Effector memory CD4-positive, alpha-beta T cell (primary cell): ENCODE measurements at regions not wholly inside any gene's neighbourhood (a gene's known extent, or its start where the extent isn't known, plus 50 kb on each side); places are given as distances from the start of the nearest gene placed in this dataset.
"Not testable (repeated sequence)": the region's sequence is repeated elsewhere in the genome, so short reads cannot be mapped to it uniquely, and the experiment has no call there.

ENCODE experiments used
- DNase-seq, 3 donors: peaks; one replicate each; pipeline ENCODE4 v3.0.0-alpha.2; 2020
- H3K27ac ChIP-seq: 2 replicates; pipeline ENCODE4 v1.7.0; 2013; ENCODE audit warnings: mild to moderate bottlenecking, low read length, moderate library complexity; ENCODE audit not compliant: insufficient read depth, poor library complexity, severe bottlenecking
- H3K27me3 ChIP-seq: replicated peaks from 2 replicates; pipeline ENCODE4 v1.7.0; 2013; ENCODE audit warnings: mild to moderate bottlenecking, low read length; ENCODE audit not compliant: insufficient read depth, control insufficient read depth, poor library complexity, severe bottlenecking
- H3K36me3 ChIP-seq: 2 replicates; pipeline ENCODE4 v1.7.0; 2013; ENCODE audit warnings: mild to moderate bottlenecking, low read length, moderate library complexity; ENCODE audit not compliant: control insufficient read depth, insufficient read depth
- H3K4me1 ChIP-seq: 2 replicates; pipeline ENCODE4 v1.7.0; 2013; ENCODE audit warnings: low read length, mild to moderate bottlenecking; ENCODE audit not compliant: control insufficient read depth, insufficient read depth, poor library complexity, severe bottlenecking
- H3K4me3 ChIP-seq: 2 replicates; pipeline ENCODE4 v1.7.0; 2013; ENCODE audit warnings: low read length, low read depth, mild to moderate bottlenecking; ENCODE audit not compliant: insufficient read depth, poor library complexity, severe bottlenecking
- H3K9me3 ChIP-seq: 2 replicates; pipeline ENCODE4 v1.7.0; 2013; ENCODE audit warnings: mild to moderate bottlenecking, low read length, moderate library complexity; ENCODE audit not compliant: control insufficient read depth

- no peaks in the 10 kb centered on the region for H3K36me3 ChIP-seq
- no peak overlapping the region for H3K4me3 ChIP-seq
- no peaks in the 10 kb centered on the region for H3K9me3 ChIP-seq
- no peak overlapping the region for H3K27ac ChIP-seq
- no peaks in the 10 kb centered on the region for H3K27me3 ChIP-seq
- no peaks in the 10 kb centered on the region for H3K4me1 ChIP-seq
- no peak for DNase-seq
These were observed 199.9 kb downstream of the IGLL1 start for GRCh38 chr22:23380230-23380573.

- H3K4me1 ChIP-seq, H3K36me3 ChIP-seq, H3K9me3 ChIP-seq, H3K4me3 ChIP-seq, H3K27me3 ChIP-seq, H3K27ac ChIP-seq, DNase-seq: not testable (repeated sequence)
These were observed 199.4 kb downstream of the BCR start for GRCh38 chr22:23379540-23380229.

- no peaks in the 10 kb centered on the region for H3K36me3 ChIP-seq
These were observed 197.5 kb downstream of the BCR start for GRCh38 chr22:23377767-23378166.

GRCh38 chr22:23376256-23376655, 195.9 kb downstream of the BCR start:
- H3K36me3 ChIP-seq: no peaks in the 10 kb centered on the region
- H3K4me3 ChIP-seq: no peak overlapping the region
- H3K9me3 ChIP-seq: no peaks in the 10 kb centered on the region
- H3K27me3 ChIP-seq: no peaks in the 10 kb centered on the region
- no peak for DNase-seq
- no peak overlapping the region for H3K27ac ChIP-seq
- H3K4me1 ChIP-seq: no peaks in the 10 kb centered on the region

More at GRCh38 chr22:23377767-23378166, 197.5 kb downstream of the BCR start:
- DNase-seq: no peak
- Histone ChIP-seq H3K9me3 (no peaks in the 10 kb centered on the region), H3K4me1 (no peaks in the 10 kb centered on the region), H3K27me3 (no peaks in the 10 kb centered on the region), H3K27ac (no peak overlapping the region), H3K4me3 (no peak overlapping the region)

GRCh38 chr22:23375031-23375827, 194.9 kb downstream of the BCR start:
- no peaks in the 10 kb centered on the region for H3K36me3 ChIP-seq
- H3K27me3 ChIP-seq: no peaks in the 10 kb centered on the region
- no peak for DNase-seq
- H3K27ac ChIP-seq: no peak overlapping the region
- no peak overlapping the region for H3K4me3 ChIP-seq
- H3K4me1 ChIP-seq: no peaks in the 10 kb centered on the region
- no peaks in the 10 kb centered on the region for H3K9me3 ChIP-seq

GRCh38 chr22:23373601-23374000, 193.3 kb downstream of the BCR start:
- Histone ChIP-seq H3K36me3 (no peaks in the 10 kb centered on the region), H3K27me3 (peaks cover 5% of the 10 kb centered on the region), H3K9me3 (no peaks in the 10 kb centered on the region)

GRCh38 chr22:23370251-23370650, 189.9 kb downstream of the BCR start:
- no peak overlapping the region for H3K4me3 ChIP-seq
- H3K9me3 ChIP-seq: no peaks in the 10 kb centered on the region
- peaks cover 5% of the 10 kb centered on the region for H3K27me3 ChIP-seq
- H3K27ac ChIP-seq: no peak overlapping the region
- no peaks in the 10 kb centered on the region for H3K36me3 ChIP-seq
- H3K4me1 ChIP-seq: no peaks in the 10 kb centered on the region
- no peak for DNase-seq

More at GRCh38 chr22:23373601-23374000, 193.3 kb downstream of the BCR start:
- no peak for DNase-seq
- Histone ChIP-seq H3K27ac (no peak overlapping the region), H3K4me3 (no peak overlapping the region), H3K4me1 (no peaks in the 10 kb centered on the region)

- Histone ChIP-seq H3K36me3 (no peaks in the 10 kb centered on the region), H3K9me3 (no peaks in the 10 kb centered on the region), H3K27me3 (peaks cover 5% of the 10 kb centered on the region), H3K27ac (no peak overlapping the region), H3K4me3 (no peak overlapping the region), H3K4me1 (no peaks in the 10 kb centered on the region)
- DNase-seq: no peak
These were observed 188.9 kb downstream of the BCR start for GRCh38 chr22:23369054-23369685.
